Activated CD4-positive, alpha-beta T cell treated with anti-CD3 and anti-CD28 coated beads, Interleukin-2, amount 50 U/mL, for 48 hours (primary cell): ENCODE measurements at regions not wholly inside any gene's neighbourhood (a gene's known extent, or its start where the extent isn't known, plus 50 kb on each side); places are given as distances from the start of the nearest gene placed in this dataset.

Experiments used
- DNase-seq, 2 experiments: peaks; one replicate each; pipeline ENCODE4 v3.0.0-alpha.2; 2020

- no peak for DNase-seq
These were observed 107.7 kb upstream of the POU2AF2 start for GRCh38 chr11:111137846-111138245.

GRCh38 chr11:111135778-111136570 is 109.6 kb upstream of the POU2AF2 start:
- DNase-seq = no peak

- no peak for DNase-seq
These were observed 110.4 kb upstream of the POU2AF2 start for GRCh38 chr11:111135101-111135500.

GRCh38 chr11:111128076-111128870 is 117.3 kb upstream of the POU2AF2 start:
- no peak for DNase-seq

GRCh38 chr11:111124724-111125123 is 120.8 kb upstream of the POU2AF2 start:
- no peak for DNase-seq

- no peak for DNase-seq
These were observed 121.8 kb upstream of the POU2AF2 start for GRCh38 chr11:111123463-111124398.

- DNase-seq = no peak
These were observed 124.7 kb upstream of the POU2AF2 start for GRCh38 chr11:111120696-111121302.

GRCh38 chr11:111120161-111120560 is 125.4 kb upstream of the POU2AF2 start:
- no peak for DNase-seq

GRCh38 chr11:111119751-111120150 is 125.8 kb upstream of the POU2AF2 start:
- no peak for DNase-seq

GRCh38 chr11:111115890-111116289 is 129.6 kb upstream of the POU2AF2 start:
- no peak for DNase-seq

GRCh38 chr11:111114091-111114490 is 131.4 kb upstream of the POU2AF2 start:
- no peak for DNase-seq

- no peak for DNase-seq
These were observed 132.9 kb upstream of the POU2AF2 start for GRCh38 chr11:111112614-111113013.

- DNase-seq = no peak
These were observed 138.0 kb upstream of the POU2AF2 start for GRCh38 chr11:111107501-111107900.

GRCh38 chr11:111106641-111107040 is 138.9 kb upstream of the POU2AF2 start:
- no peak for DNase-seq

GRCh38 chr11:111105566-111105965 is 140.0 kb upstream of the POU2AF2 start:
- no peak for DNase-seq

GRCh38 chr11:111104185-111104584 is 141.3 kb upstream of the POU2AF2 start:
- no peak for DNase-seq

- no peak for DNase-seq
These were observed 143.6 kb upstream of the POU2AF2 start for GRCh38 chr11:111101881-111102280.

GRCh38 chr11:111099028-111099713 is 146.4 kb upstream of the POU2AF2 start:
- no peak for DNase-seq

- no peak for DNase-seq
These were observed 147.4 kb upstream of the POU2AF2 start for GRCh38 chr11:111098091-111098490.

- DNase-seq = no peak
These were observed 148.3 kb upstream of the POU2AF2 start for GRCh38 chr11:111097191-111097590.

- no peak for DNase-seq
These were observed 150.2 kb upstream of the POU2AF2 start for GRCh38 chr11:111095327-111095726.

GRCh38 chr11:111093061-111093460 is 152.5 kb upstream of the POU2AF2 start:
- DNase-seq = no peak
